Activated CD4-positive, alpha-beta T cell treated with anti-CD3 and anti-CD28 coated beads for 1 hour (primary cell): ENCODE measurements at regions not wholly inside any gene's neighbourhood (a gene's known extent, or its start where the extent isn't known, plus 50 kb on each side); places are given as distances from the start of the nearest gene placed in this dataset.

ENCODE experiments used
- DNase-seq: peaks from one replicate; pipeline ENCODE4 v3.0.0-alpha.2; 2020

DNA sequence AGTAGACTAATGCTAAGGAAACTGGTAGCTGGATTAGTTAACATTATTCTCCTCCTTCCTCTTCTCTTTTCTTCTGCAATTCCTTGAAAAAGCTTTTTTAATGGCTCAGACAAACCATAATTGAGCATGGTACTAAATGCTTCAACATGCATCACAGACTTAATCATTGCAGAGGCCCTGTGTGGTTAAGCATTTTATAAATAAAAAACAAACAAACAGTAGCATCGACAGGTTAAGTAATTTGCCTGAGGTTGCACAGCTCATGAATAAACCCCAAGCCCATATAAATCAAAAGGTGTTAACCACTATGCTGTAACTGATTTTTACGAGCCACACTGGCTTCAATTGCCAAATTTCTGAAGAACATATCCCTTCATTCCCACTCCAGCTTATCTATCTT lies 462.1 kb downstream of the LMO4 start:
- no peak for DNase-seq

DNA sequence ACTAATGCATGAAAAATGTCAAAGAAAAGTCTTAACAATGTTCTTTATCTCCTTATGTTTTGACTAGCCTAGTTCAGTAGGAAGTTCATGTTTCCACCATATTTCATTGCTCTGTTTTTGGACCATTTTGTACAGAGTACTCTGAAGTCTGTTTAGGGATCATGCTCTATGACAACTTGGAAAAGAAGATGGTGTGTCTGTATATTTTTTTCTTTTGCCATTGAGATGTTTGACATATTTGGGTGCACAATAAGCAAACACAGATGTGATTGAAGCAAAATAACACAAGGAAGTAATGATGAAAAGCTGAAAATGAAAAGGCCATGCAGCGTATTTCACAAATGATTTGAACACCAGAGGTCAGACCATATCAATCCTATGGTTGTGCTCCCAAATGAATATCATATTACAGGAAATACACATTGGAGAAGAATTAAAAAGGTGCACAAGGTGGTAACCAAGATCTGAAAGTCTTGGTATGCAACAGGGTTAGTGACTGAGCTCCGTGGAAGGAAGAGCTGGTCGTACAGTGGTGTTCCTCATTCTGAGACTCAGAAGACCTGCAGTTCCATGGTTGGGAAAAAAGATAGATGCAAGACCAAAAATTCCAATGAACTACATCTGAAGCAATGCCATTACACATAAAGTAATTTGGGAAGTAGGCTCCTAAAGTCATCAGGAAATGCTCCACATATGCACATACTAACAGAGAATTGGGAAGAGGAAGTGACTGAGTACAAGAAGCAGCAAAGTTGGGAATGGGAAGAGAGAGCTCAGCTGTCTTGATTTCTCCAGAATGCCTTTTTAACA lies 463.5 kb downstream of the LMO4 start:
- DNase-seq, result no peak

DNA sequence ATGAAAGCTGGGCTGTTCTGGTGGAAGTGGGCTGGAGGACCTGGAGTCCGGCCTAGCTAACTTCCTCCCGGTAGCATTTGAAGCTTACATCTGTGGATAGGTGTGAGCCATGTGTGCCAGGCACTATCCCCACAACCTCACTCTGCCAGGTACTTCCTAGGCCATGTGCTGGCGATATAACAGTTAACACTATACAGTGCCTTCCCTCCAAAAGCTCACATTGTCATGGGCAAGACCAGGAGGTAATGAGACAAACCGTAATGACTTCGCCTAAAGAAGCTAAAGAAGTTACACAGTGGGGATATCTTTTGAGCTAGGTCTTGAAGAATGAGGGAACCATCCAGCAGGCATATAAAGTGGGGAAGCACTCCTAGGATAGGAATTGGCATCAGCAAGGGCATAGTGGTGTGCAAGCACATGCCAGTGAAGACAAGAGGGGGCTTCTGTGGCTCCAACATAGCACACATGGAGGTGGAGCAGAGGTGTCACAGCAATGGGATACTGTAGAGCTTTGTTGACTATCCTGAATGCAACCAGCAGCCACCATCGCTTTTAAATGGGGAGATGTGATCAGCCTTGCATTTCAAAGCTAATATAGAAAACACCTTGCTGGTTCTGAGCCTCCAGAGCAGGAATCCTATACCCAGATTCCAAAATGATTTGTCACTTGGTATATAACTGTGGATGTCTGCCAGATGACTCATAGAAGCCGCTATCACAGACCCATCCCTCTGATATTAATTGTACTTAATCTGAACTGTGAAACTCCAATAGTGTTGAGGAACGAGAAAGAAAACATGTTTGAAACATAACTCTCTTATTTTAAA lies 466.3 kb downstream of the LMO4 start:
- no peak for DNase-seq

DNA sequence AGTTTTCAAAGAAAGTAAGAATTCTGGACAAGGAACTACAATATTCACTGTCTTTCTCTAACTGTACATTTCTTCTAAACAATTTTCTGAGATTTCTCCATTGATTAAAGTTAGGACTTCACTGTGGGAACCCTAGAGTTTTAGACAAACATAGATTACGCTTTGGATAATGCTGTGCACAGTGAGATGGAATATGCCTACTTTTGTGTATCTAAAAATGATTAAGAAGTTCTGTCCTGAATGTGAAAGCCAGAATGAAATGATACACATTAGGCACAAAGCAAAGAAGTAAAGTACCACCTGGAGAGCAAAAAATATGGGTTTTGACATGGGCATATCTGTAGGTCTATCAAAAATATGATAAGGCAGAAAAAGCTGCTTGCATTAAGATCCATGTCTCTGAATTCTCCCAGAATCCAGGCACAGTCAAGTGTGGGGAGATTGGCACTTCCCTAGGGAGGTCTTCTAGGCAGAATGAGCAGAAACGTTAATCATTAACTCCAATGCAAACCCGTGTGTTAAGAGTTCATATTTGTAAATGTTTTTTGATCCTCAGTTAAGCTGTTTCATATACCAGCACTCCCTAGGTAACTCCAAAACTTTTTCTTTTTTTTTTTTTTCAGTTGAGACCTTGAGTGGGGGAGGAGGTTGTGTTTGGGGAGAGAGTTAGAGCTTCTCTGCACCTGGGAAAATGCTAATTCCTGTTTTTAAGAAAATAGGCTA lies 467.1 kb downstream of the LMO4 start:
- DNase-seq, result no peak

DNA sequence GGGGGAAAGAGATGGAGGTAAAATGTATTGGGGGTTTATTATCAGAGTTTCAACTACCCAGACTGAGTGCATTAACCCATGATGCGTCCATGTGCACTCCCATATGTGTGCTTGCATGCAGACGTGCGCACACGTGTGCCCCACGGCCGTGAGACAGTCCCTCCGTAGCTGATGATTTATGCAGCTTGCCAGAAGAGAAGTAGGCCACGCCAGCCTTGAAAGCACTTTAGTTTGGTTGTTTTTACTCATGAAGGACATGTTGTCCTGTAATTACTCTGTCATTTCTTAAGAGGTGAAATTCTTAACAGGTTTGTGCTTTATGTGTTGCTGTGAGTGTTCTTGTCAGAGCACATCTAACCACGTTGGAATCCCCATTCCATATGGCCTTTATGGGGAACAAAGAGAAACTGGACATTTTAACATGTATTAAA lies 467.8 kb downstream of the LMO4 start:
- DNase-seq, result no peak

DNA sequence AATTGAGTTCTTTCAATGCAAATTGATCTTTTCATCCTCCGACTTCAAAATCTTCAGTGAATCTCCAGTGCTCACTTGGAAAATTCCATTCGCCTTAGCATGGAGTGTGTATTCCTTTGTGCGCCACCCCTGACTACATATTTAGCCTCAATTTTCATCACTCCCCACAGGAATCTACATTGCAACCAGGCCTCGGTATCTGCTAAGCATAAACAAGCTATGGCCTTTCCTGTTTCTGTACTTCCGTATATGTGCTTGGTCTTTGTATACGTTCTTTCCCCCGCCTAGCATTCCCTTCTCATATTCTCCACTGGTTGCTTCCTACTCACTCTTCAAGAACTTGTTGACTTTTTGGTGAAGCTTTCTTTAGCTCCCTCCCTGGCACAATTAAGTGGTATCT lies 470.8 kb downstream of the LMO4 start:
- DNase-seq, result no peak

DNA sequence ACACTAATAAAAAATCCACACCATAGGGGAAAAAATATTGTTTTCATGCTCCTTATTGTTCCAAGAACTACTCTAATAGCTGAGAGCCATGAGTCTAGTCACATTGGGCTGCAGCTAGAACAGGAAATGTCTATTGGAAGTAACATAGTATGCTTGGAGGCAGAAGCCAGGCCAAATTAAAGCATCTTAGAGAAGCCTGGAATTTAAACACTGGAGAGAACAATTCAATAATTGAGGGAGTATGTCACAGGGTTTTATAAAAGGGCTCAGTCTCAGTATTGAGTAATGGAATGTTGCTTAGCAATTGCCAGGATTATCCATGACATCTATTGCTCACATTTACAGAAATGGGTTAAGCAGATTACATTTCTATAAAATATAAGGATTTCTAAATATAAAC lies 471.3 kb downstream of the LMO4 start:
- DNase-seq, result no peak

DNA sequence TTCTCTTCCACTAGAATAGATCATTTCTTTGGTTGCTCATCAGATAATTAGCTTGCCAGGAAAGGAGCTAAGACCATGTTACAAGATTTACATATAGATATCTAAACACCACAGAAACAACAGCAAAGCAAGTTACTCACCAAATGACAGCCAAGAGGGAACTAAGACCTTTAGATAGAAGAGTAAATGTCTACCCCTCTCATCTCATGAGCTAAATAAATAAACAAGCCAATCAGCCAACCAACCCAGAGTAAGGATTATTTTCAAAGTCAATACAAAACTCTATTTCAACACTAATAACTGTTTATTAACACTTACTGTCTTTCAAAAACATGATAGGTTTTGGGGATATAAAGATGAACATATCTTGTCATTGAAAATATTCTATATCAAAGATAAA lies 474.7 kb downstream of the LMO4 start:
- DNase-seq, result no peak

DNA sequence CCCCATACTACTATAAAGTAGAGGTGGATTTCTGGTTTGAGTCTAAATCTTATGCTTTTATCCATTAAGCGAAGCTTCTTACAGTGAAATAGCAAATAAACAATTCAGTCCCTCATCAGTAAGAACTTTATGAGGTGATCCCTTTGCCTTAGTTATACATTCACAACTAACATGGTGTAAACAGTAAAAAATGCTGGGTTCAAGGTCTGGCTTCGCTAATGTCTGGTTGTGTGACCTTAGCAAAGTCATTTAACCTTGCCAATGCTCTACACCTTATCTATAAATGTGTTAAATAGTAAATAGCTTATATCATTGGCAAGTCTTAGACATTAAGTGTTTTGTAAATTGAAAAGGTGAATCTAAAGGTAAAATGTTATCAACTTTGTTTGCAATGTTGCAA lies 475.4 kb downstream of the LMO4 start:
- DNase-seq, result no peak

DNA sequence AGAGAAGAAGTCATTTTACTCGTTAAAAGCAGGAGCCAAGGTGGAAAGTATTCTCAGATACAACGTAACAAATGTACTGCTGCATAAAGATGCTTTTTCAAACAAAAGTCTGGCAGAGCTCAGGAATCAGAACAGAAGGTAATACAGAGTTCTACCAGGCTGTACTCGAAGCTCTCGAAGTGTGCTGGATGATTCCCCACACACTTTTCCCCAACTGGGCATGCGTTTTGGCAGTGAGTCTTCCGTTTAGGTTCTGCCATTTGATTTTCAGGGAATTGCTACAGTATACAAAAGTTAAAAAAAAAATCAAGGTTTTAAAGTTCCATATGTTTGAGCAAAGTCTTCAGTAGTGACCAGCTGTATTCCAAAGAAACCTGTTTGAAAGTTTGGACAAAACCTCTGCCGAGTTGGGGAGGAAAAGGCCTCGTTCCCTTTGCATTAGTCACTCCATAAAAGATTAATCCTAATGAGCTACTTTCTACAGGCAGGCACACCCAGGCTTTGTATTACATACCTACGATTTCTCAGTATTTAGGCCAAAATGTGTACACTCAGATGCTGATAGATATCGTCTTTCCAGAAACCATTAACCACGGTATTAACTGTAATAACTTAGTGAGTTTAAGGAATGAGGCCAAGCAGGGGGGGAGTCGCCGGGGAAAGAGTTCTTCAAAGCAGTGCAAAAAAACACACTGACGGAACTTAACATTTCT lies 477.1 kb downstream of the LMO4 start:
- DNase-seq, result no peak

DNA sequence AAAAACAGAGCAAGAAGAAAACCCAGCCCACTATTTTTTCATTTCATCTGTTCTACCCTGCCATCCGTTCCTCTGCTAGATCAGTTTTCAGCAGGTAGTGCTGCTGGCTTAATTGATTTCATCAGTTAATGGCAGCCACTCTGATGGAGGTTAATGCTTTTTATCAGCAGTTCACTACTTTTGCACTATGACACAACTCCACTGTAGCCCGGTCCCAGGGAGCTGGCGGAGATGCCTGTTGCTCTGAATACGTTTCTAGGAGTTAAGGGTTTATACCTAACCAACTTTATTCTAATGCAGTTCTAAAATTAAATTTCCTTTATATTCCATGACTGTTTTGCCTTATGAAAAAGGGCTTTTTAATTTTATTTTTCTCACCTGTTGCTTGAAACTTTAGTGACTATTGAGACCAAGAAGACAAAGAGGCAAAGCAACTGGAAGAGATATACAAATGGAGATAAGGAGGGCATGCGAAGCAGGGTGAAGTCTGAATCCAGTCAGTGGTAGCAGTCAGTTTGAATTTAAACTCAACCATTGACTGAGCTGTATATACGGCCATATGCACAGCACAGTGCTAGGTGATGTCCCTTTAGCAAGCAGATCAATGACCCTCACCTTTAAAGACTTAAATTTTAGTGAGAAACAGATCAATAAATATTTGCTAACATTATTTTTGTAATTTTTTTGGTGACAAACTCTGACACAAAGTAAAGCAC lies 477.9 kb downstream of the LMO4 start:
- DNase-seq, result no peak

DNA sequence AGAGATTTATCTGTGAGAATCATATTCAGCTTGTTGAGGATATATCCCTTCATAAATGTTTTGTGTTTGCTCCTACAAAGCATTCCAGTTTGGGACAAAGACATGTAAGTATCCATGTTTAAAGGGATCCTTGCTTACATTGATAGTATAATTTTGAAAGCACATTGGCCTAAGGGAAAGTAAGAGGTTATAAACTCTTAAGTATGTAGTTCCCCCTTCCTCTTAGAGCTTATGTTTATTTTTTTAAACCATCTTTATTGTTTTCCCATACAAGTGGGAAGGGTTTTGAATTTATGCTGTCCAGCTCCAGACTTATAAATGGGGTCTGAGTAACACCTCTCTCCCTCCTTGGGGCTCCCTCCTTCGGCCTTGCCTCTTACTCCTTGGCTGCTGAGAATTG lies 481.5 kb downstream of the LMO4 start:
- no peak for DNase-seq

DNA sequence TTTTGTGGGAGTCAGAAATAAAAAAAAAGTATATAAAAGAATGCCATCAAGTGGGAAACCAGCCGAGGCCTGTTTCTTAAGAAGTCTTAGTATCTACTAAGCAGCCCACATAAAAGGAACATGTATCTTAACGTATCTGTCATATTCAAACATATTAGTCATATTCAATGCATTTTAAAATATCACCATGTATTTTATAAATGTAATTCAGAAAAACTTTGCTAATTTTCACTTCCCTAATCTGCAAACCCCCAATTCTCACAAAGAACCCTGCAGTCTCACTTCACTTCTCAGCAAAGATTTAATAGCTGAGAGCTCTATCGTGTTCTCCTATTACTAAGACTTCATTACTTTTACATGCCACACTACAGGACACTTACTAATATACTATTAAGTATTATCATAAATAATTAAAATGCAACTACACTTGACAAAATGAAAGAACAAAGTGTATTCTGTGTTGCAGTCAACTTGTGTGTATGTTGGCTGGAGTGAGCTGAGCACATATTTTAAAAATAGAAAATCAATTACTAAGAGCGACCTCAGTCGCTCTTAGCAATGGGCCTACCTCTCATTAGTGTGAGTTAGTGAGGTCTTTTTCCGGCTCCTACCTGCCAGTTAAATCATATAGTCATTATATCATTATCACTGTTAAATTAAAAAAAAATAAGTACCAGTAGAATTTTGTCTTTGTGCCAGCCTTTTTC lies 484.3 kb downstream of the LMO4 start:
- no peak for DNase-seq

DNA sequence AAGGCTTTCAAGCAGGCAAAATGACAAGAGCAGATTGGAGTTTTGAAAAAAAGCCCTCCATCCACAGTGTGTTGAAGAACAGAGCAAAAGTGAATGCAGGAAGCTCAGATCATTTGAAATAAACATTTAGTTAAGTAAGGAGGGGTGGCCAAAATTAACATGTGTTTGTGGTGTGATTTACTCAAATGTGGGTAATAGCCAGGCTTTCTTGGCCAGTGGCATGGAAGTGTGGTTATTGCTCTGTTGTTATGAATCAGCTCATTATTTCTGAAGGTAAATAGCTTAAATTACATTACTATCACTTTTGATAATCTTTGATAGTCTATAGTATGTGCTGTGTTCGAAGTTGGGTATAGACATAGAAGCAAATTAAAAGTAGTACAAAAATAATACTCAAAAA lies 485.9 kb downstream of the LMO4 start:
- no peak for DNase-seq

DNA sequence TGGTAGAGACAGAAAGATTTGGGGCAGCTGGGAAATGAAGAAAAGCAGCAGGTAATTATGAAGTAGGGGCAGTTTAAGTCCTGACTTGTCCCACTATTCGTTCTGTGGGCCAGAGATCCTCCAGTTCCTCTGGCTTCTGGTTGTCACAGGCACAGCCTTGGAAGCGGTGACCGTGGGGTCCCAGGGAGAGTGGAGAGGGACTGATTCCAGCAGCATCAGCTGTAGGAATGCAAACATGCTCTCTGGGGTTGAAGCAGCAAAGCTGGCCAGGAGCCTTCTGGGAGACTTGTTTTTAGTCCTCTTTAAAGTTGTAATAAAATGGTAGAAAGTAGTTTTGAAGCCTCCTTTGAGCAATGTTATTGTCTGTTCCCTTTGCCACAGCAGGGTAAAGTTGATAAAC lies 488.0 kb downstream of the LMO4 start:
- DNase-seq, result no peak

DNA sequence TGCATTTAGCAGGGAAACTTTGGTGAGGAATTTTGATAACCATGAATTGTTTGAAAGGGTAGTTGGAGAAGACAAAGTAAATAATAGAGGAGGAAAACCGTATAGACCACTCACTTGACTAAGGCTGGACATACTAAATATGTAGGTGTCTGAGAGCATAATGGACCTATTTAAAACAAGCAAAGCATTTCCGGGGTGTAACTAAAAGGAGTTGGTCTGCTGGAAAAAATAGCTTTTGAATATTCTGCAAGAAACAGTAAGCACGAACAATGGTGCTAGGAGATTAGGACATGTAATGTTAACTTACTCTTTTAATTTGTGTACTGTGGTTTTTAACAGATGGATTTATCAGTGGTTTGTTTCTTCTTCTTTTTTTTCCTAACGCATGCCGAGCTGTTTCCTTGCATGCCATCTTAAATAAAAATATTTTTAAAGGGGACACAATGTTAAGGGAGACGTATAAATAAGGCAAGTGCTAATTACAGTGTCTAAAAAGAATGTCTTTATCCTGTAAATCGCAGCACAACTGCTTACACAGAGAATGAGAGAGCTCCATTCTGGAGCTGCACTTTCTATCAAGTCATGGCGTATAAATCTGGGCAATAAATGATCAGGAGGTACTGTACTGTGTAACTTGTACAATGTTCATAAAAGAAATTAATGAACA lies 492.1 kb downstream of the LMO4 start:
- DNase-seq, result no peak

DNA sequence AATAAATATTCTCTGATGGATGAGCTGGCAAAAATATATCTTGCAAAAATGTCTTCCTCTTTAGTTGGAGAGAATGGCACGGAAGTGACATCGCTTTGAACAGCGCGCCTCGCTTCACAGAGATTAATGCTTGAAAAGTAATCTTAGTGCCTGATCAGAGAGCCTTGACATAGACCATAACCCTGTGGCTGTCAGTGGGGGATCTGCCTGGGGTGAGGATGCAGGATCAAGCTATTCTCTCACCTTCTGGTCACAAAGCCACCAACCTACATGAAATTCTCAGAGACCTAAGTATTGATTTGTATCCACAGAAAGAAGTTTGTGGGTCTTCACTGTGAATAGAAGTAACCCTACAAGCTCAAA lies 492.6 kb downstream of the LMO4 start:
- DNase-seq, result no peak

DNA sequence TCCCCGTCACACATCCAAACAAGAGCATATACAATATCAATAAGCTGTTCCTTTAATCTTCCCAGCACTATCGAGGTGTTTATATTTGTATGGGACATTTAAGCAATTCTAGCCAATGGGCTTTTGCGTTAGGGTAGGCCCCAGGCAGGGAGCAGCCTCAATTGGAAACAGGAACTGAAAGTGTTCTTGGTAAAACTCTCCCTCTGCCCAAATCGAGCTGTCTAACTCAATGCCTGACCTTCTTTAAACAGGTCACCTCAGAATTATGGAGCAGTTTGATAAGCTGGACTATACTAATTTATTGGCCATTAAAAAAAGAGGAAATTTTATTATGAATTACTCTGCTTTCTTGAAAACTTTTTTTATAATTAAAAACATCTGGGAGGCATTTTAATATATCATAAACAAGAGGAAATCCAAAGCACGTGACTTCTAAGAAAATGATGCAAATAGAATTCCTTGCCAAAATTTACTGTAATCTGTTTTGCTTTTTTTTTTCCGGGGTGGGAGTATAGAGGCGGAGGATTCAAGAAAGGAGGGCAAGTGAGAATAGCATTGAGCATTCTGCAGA lies 498.1 kb downstream of the LMO4 start:
- no peak for DNase-seq

DNA sequence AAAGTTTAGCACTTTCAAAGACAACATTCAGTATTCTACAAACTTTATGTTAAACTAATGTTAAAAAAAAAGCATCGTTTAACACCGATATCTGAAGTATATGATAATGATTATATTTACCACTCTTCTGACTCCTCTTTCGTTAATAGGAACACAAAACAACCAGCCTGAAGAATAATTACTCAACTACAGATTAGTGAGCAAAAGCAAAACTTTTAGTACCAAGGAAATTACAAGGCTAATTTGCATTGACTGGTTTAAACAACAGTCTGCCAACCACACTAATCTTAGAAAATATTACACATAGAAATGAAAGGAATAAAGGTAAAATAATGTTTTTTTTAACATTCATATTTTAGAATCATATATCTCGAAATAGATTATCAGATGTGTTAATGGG lies 500.7 kb downstream of the LMO4 start:
- no peak for DNase-seq

DNA sequence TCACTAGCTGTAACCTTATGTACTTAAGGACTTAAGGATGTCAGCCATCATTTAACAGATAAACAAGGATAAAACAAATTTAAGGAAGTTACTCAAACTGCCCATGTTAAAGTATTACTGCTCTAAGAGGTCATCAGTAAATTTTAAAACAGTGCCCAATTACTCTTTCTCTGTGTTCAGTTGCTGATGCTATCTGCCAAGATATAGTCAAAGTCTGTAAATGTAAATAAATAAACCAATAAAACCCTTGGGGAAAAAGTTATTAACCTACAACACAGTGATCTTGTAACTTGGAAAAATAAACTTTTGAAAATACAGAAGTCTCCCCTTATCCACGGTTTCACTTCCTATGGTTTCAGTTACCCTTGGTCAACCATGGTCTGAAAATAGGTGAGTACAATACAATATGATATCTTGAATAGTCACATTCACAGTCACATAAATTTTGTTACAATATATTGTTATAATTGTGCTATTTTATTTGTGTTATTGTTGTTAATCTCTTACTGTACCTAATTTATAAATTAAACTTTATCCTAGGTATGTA lies 501.8 kb downstream of the LMO4 start:
- no peak for DNase-seq

DNA sequence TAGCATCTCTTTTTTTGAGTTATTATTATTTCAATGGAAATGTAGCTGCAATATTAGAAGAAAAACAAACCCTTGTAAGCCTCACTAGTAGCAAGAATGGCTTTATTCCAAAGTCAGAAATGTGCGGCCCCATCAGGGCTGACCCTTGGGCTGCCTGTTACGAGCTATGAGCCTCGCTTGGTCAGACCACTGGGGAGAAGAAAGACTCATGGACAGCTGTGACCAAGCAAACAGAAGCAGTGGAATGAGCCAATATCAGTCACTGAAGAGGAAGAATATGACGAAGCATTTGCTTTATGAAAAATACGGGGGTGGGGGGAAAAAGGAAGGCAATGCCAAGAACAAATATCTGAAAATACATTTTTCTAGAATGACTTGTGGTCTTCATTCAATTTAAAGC lies 504.5 kb downstream of the LMO4 start:
- DNase-seq, result no peak
